Natural killer cell (primary cell): ENCODE measurements at regions not wholly inside any gene's neighbourhood (a gene's known extent, or its start where the extent isn't known, plus 50 kb on each side); places are given as distances from the start of the nearest gene placed in this dataset.
"Not testable (repeated sequence)": the region's sequence is repeated elsewhere in the genome, so short reads cannot be mapped to it uniquely, and the experiment has no call there.

ENCODE experiments used
- ATAC-seq, 3 donors: fragments of 150-1000 bp in 2 of 3; fragments of 200-7000 bp in 1 of 3; cut with Tn5 transposase; 1 replicate in 1 of 3; 2 replicates in 2 of 3; pipeline ENCODE4 v1.10.0; 2021; ENCODE audit warnings: mild to moderate bottlenecking in 2 of 3, moderate library complexity in 2 of 3
- DNase-seq, 2 donors: peaks; one replicate each; pipeline versions ENCODE4 v3.0.0 to v3.0.0-alpha.2; 2013 to 2021; ENCODE audit warnings: mixed read lengths in 1 of 2
- H3K27ac ChIP-seq: one replicate; pipeline ENCODE4 v1.5.1; 2013; ENCODE audit warnings: mild to moderate bottlenecking, low read length
- H3K27me3 ChIP-seq: one replicate; pipeline ENCODE4 v1.6.1; 2013; ENCODE audit warnings: low read length; ENCODE audit not compliant: control insufficient read depth, insufficient read depth
- H3K36me3 ChIP-seq: one replicate; pipeline ENCODE4 v1.6.1; 2013; ENCODE audit warnings: low read length; ENCODE audit not compliant: control insufficient read depth, insufficient read depth
- H3K4me1 ChIP-seq: one replicate; pipeline ENCODE4 v1.6.1; 2013; ENCODE audit warnings: low read length; ENCODE audit not compliant: control insufficient read depth, insufficient read depth
- H3K4me3 ChIP-seq: one replicate; pipeline ENCODE4 v1.5.1; 2013; ENCODE audit warnings: low read length
- H3K9me3 ChIP-seq: one replicate; pipeline ENCODE4 v1.6.1; 2013; ENCODE audit warnings: low read length; ENCODE audit not compliant: control insufficient read depth, insufficient read depth
- H3K27ac Mint-ChIP-seq, 2 donors: one replicate each; pipeline ENCODE4 v1.8.0; 2022; ENCODE audit warnings: mild to moderate bottlenecking in 2 of 2, mixed read lengths in 2 of 2, moderate library complexity in 1 of 2
- H3K27me3 Mint-ChIP-seq, 2 donors: one replicate each; pipeline ENCODE4 v1.8.0; 2022; ENCODE audit warnings: low read depth in 2 of 2, mixed read lengths in 2 of 2
- H3K36me3 Mint-ChIP-seq: one replicate; pipeline ENCODE4 v1.8.0; 2022; ENCODE audit warnings: mixed read lengths
- H3K4me1 Mint-ChIP-seq, 2 donors: one replicate each; pipeline ENCODE4 v1.8.0; 2022; ENCODE audit warnings: mixed read lengths in 2 of 2
- H3K4me3 Mint-ChIP-seq: one replicate; pipeline ENCODE4 v1.8.0; 2022; ENCODE audit warnings: mild to moderate bottlenecking, moderate library complexity, mixed read lengths
- H3K9me3 Mint-ChIP-seq, 2 donors: one replicate each; pipeline ENCODE4 v1.8.0; 2022; ENCODE audit warnings: mixed read lengths in 2 of 2
- WGBS: methylation state at CpG from one replicate; pipeline ENCODE4 v1.1.7; 2013; ENCODE audit warnings: missing lambda C conversion rate; ENCODE audit not compliant: insufficient coverage; 5-methylcytosine and 5-hydroxymethylcytosine counted together
- intact Hi-C: fragments of 100-400 bp; cut with micrococcal nuclease; formaldehyde crosslinking; loops from one replicate; pipeline ENCODE4 v1.14.2; 2022
- TF ChIP-seq, protein P1 (sequence below): fragments of 200-600 bp; IDR thresholded peaks from one replicate; pipeline ENCODE4 v1.8.0; 2022; ENCODE audit warnings: antibody characterized with exemption

DNA sequence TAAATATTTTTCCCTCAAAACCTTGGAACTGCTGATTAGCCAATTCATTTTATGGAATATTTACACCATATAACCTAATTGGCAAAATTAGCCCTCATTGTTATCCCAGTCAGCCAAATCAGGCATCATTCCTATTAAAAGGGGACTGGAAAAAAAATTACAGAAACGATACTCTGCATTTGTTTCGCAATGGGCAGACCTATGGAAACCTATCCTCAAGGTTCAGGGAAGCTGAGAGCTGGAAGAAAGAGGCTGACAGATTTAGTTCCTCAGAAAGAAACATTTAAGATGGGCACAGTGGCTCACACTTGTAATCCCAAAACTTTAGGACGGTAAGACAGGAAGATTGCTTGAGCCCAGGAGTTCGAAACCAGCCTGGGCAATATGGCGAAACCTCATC, 85.6 kb upstream of the RPH3AL start:
- Histone ChIP-seq H3K4me3 (no peak overlapping the region), H3K9me3 (peaks cover 2% of the 10 kb centered on the region), H3K27ac (no peak overlapping the region), H3K4me1 (no peaks in the 10 kb centered on the region), H3K36me3 (peaks cover 21% of the 10 kb centered on the region), H3K27me3 (no peaks in the 10 kb centered on the region)
- DNase-seq (no peak), ATAC-seq (no peak)
- Mint-ChIP-seq H3K9me3 (peaks cover 0 to 3% of the 10 kb centered on the region in 2 donors), H3K4me3 (no peak overlapping the region), H3K27me3 (no peaks in the 10 kb centered on the region), H3K36me3 (peaks cover 5% of the 10 kb centered on the region), H3K4me1 (no peaks in the 10 kb centered on the region), H3K27ac (no peak overlapping the region)
- TF ChIP-seq, protein P1, sequence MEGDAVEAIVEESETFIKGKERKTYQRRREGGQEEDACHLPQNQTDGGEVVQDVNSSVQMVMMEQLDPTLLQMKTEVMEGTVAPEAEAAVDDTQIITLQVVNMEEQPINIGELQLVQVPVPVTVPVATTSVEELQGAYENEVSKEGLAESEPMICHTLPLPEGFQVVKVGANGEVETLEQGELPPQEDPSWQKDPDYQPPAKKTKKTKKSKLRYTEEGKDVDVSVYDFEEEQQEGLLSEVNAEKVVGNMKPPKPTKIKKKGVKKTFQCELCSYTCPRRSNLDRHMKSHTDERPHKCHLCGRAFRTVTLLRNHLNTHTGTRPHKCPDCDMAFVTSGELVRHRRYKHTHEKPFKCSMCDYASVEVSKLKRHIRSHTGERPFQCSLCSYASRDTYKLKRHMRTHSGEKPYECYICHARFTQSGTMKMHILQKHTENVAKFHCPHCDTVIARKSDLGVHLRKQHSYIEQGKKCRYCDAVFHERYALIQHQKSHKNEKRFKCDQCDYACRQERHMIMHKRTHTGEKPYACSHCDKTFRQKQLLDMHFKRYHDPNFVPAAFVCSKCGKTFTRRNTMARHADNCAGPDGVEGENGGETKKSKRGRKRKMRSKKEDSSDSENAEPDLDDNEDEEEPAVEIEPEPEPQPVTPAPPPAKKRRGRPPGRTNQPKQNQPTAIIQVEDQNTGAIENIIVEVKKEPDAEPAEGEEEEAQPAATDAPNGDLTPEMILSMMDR, result no peak
- 85% methylated on average over 5 of the region's 5 CpGs for WGBS
- intact Hi-C loops, result no loop called here

DNA sequence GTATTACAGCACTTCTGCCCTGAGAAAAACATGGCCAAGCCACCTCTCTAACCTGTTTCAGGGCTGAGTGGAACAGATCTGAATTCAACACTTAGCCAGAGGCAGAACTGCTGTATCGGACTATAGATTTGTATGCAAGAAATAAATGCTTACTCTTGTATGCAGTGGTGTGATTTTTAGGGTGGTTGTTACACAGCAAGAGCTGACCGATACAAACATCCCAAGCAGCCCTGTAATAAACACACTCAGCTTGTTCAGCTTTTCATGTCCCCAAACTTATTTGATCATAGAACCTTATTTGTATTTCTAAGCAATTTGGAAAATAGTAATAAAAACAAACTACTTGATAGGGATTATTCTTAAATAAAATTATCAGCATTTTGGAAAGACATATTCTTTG, 84.9 kb upstream of the RPH3AL start:
- DNase-seq (no peak), ATAC-seq (no peak)
- WGBS, result 100% methylated on average over 1 of the region's 2 CpGs
- H3K27me3 ChIP-seq, result no peaks in the 10 kb centered on the region
- H3K27ac ChIP-seq, result no peak overlapping the region
- Mint-ChIP-seq H3K4me3 (no peak overlapping the region), H3K27ac (no peak overlapping the region), H3K4me1 (no peaks in the 10 kb centered on the region), H3K27me3 (no peaks in the 10 kb centered on the region), H3K36me3 (peaks cover 5% of the 10 kb centered on the region), H3K9me3 (peaks cover 0 to 3% of the 10 kb centered on the region in 2 donors)
- peaks cover 2% of the 10 kb centered on the region for H3K9me3 ChIP-seq
- peaks cover 14% of the 10 kb centered on the region for H3K36me3 ChIP-seq
- no peaks in the 10 kb centered on the region for H3K4me1 ChIP-seq
- no peak overlapping the region for H3K4me3 ChIP-seq
- TF ChIP-seq, protein P1, result no peak
- intact Hi-C loops, result no loop called here

DNA sequence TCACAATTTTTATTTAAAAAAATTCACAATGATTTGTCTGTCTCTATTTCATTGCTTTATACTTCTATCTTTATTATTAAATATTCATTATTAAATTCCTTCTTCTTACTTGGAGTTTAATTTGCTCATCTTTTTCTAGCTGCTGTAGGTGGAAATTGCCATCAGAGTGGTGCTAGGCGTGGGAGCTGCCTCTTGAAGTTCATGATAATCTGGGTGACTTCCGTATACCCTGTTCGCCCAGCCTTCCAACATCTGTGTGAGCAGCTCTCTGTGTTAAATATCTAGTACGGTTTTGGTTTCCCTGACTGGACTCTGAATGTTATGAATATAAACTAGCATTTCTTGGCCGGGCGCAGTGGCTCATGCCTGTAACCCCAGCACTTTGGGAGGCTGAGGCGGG, 84.0 kb upstream of the RPH3AL start:
- TF ChIP-seq, protein P1, result no peak
- H3K4me3 Mint-ChIP-seq, result no peak overlapping the region

DNA sequence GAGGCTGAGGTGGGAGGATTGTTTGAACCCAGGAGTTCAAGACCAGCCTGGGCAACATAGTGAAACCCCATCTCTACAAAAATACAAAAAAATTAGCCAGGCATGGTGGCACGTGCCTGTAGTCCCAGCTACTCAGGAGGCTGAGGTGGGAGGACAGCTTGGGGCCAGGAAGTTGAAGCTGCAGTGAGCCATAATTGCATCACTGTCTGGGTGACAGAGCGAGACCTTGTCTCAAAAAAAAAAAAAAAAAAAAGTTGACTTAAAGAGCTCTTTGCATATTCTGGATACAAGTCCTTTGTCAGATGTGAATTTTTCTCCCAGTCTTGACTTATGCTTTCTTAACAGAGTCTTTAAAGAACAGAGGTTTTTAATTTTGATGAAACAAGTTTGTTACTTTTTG, 79.9 kb upstream of the RPH3AL start:
- H3K4me1 ChIP-seq, H3K27ac Mint-ChIP-seq, intact Hi-C loops, H3K27me3 Mint-ChIP-seq, H3K4me3 ChIP-seq, H3K4me1 Mint-ChIP-seq, H3K36me3 Mint-ChIP-seq, H3K36me3 ChIP-seq, ATAC-seq, H3K27ac ChIP-seq, DNase-seq, H3K9me3 Mint-ChIP-seq, H3K4me3 Mint-ChIP-seq, H3K9me3 ChIP-seq, H3K27me3 ChIP-seq: not testable (repeated sequence)
- WGBS, result 88% methylated on average over 2 of the region's 2 CpGs

More for the DNA sequence above, 84.0 kb upstream of the RPH3AL start:
- Histone ChIP-seq H3K4me3 (no peak overlapping the region), H3K27me3 (no peaks in the 10 kb centered on the region), H3K27ac (no peak overlapping the region), H3K4me1 (no peaks in the 10 kb centered on the region), H3K36me3 (peaks cover 6% of the 10 kb centered on the region), H3K9me3 (peaks cover 2% of the 10 kb centered on the region)
- H3K9me3 Mint-ChIP-seq, result peaks cover 0 to 3% of the 10 kb centered on the region in 2 donors
- H3K36me3 Mint-ChIP-seq, result peaks cover 5% of the 10 kb centered on the region
- WGBS, result 85% methylated on average over 7 of the region's 7 CpGs
- no peak for ATAC-seq
- no peaks in the 10 kb centered on the region for H3K4me1 Mint-ChIP-seq
- H3K27ac Mint-ChIP-seq, result no peak overlapping the region
- no peaks in the 10 kb centered on the region for H3K27me3 Mint-ChIP-seq
- no peak for DNase-seq
- intact Hi-C loops, result no loop called here
